ENCODE measurements at regions not wholly inside any gene's neighbourhood (a gene's known extent, or its start where the extent isn't known, plus 50 kb on each side); places are given as distances from the start of the nearest gene placed in this dataset.
A peak's percentile ranks its signal among the peaks of the same experiment; 100 is the strongest.

DNA sequence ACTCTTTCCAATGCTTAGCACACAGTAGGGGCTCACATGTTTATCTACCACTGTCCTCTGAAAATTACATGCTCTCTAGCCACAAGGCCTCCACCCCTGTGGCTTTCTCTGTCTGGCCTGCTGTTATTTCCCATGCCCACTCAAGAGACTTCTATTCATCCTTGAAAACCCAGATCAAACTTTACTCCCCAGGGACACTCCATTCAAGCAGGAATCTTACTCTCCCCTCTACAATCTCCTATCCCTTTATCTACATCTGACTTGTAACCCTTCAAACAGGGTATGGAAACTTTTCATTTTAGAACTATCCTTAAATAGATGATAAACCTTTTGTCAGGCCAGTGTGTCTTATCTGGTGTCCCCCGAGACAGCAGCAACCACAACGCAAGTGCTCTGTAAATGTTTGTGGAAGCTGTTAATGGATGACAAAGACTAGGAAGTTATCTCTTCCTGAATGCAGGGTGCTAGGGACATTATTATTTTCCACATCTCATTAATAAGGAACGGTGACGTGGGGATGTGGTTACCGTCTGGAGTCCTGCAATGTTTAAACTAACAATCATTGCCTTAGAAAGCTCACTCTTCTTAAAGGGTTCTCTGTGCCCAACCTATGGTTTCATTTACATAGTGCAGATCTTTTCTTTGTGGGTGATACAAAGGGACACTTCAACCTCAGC lies 322.3 kb downstream of the ARRDC4 start:
- DNase-seq (ENCODE audit: low spot score in 2 of 2), result peak in 1 of 2 donors; percentile 7
- no peaks in the 10 kb centered on the region for H3K4me1 ChIP-seq
- no peaks in the 10 kb centered on the region for H3K36me3 ChIP-seq
- WGBS, result 67% methylated on average over 5 of the region's 5 CpGs
- H3K4me3 ChIP-seq, result no peak overlapping the region
- no peaks in the 10 kb centered on the region for H3K9me3 ChIP-seq
- H3K27me3 ChIP-seq, result peaks cover 21% of the 10 kb centered on the region
- TF ChIP-seq POLR2A (IDR thresholded peaks at IDR 0.05) (no peak), POLR2AphosphoS5 (IDR thresholded peaks at IDR 0.05) (no peak), EP300 (IDR thresholded peaks at IDR 0.05) (no peak)
- TF ChIP-seq, protein P1, sequence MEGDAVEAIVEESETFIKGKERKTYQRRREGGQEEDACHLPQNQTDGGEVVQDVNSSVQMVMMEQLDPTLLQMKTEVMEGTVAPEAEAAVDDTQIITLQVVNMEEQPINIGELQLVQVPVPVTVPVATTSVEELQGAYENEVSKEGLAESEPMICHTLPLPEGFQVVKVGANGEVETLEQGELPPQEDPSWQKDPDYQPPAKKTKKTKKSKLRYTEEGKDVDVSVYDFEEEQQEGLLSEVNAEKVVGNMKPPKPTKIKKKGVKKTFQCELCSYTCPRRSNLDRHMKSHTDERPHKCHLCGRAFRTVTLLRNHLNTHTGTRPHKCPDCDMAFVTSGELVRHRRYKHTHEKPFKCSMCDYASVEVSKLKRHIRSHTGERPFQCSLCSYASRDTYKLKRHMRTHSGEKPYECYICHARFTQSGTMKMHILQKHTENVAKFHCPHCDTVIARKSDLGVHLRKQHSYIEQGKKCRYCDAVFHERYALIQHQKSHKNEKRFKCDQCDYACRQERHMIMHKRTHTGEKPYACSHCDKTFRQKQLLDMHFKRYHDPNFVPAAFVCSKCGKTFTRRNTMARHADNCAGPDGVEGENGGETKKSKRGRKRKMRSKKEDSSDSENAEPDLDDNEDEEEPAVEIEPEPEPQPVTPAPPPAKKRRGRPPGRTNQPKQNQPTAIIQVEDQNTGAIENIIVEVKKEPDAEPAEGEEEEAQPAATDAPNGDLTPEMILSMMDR (IDR thresholded peaks at IDR 0.05), result no peak
- H3K27ac ChIP-seq, result no peak overlapping the region

DNA sequence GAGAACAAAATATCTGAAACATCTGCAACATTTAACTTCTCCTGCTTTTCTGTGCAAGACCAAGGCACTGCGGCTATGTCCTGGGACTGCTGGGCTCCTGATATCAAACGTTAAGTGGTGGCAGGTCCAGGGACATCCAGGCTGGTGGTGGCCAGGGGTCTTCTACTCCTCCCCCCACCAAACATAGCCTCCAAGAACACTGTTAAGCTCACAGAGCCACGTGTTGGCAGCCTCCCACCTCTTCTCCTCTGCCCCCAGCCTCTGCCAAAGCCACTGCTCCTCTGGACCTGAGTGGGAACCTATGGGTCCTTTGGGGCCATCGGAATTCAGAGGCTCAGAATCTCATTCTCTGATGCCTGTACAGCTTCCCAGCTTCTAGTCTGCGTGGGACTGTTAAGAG lies 325.7 kb downstream of the ARRDC4 start:
- DNase-seq (ENCODE audit: low spot score in 2 of 2), result peak in 1 of 2 donors; percentile 16

DNA sequence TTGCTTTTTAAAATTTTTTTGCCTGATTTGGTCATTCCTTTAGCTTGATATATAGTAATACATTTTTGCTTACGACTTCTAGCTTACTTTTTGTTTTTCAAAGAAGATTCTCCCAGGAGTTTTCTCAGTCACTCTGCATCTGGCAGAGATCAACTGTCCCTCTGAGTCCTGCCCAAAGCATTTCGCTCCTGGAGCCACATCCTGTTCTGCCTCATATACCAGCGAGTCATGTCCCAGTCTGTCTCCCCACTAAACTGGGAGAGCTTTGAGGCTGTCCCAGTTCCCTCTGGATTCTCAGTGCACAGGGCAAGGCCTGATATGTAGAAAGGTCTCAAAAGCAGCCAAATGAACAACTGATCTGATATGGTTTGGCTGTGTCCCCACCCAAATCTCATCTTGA lies 326.3 kb downstream of the ARRDC4 start:
- H3K4me1 ChIP-seq, result no peaks in the 10 kb centered on the region
- H3K27ac ChIP-seq, result no peak overlapping the region
- 68% methylated on average over 3 of the region's 3 CpGs for WGBS
- TF ChIP-seq, protein P1 (IDR thresholded peaks at IDR 0.05), result no peak
- no peak for TF ChIP-seq POLR2A (IDR thresholded peaks at IDR 0.05)
- no peak for TF ChIP-seq EP300 (IDR thresholded peaks at IDR 0.05)
- TF ChIP-seq POLR2AphosphoS5 (IDR thresholded peaks at IDR 0.05), result no peak
- no peak overlapping the region for H3K4me3 ChIP-seq
- H3K9me3 ChIP-seq, result no peaks in the 10 kb centered on the region
- DNase-seq (ENCODE audit: low spot score in 2 of 2), result peak in 1 of 2 donors; percentile 26
- H3K36me3 ChIP-seq, result no peaks in the 10 kb centered on the region
- peaks cover 48% of the 10 kb centered on the region for H3K27me3 ChIP-seq

More for the DNA sequence above, 325.7 kb downstream of the ARRDC4 start:
- no peaks in the 10 kb centered on the region for H3K36me3 ChIP-seq
- H3K27ac ChIP-seq, result no peak overlapping the region
- no peak overlapping the region for H3K4me3 ChIP-seq
- TF ChIP-seq POLR2AphosphoS5 (IDR thresholded peaks at IDR 0.05) (no peak), POLR2A (IDR thresholded peaks at IDR 0.05) (no peak), EP300 (IDR thresholded peaks at IDR 0.05) (no peak)
- TF ChIP-seq, protein P1 (IDR thresholded peaks at IDR 0.05), result no peak
- H3K9me3 ChIP-seq, result no peaks in the 10 kb centered on the region
- H3K27me3 ChIP-seq, result peaks cover 44% of the 10 kb centered on the region
- WGBS, result 66% methylated on average over 5 of the region's 5 CpGs
- no peaks in the 10 kb centered on the region for H3K4me1 ChIP-seq

DNA sequence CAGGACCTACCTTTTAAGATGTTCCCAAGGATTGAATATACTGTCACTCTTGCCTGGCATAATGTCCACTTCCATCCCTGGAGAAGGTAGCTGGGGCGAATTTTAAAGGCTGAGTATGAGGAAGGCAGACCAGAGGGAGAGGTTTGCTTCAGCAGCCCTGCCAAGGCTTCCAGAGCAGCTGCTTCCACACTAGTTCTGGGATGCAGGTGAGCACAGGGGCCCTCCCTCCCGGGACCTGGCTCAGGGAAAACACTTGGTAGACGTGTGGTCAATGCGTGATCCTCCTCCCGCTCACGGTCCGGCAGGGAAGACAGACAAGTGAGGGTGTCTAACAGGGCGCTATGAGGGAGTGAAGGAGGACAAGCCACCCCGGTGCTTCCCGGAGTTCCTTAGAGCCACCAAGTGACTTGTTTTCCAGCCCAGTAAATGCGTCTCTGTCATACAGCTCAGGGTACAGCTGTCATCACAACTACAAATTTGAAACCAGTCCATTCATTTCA lies 327.6 kb downstream of the ARRDC4 start:
- 83% methylated on average over 11 of the region's 11 CpGs for WGBS
- no peaks in the 10 kb centered on the region for H3K36me3 ChIP-seq
- no peak overlapping the region for H3K4me3 ChIP-seq
- TF ChIP-seq, protein P1 (IDR thresholded peaks at IDR 0.05), result no peak
- no peak for TF ChIP-seq POLR2A (IDR thresholded peaks at IDR 0.05)
- no peak for TF ChIP-seq EP300 (IDR thresholded peaks at IDR 0.05)
- TF ChIP-seq POLR2AphosphoS5 (IDR thresholded peaks at IDR 0.05), result no peak
- DNase-seq (ENCODE audit: low spot score in 2 of 2), result peak in 1 of 2 donors; percentile 70
- no peak overlapping the region for H3K27ac ChIP-seq
- H3K27me3 ChIP-seq, result peaks cover 56% of the 10 kb centered on the region
- no peaks in the 10 kb centered on the region for H3K9me3 ChIP-seq
- H3K4me1 ChIP-seq, result peaks cover 6% of the 10 kb centered on the region

DNA sequence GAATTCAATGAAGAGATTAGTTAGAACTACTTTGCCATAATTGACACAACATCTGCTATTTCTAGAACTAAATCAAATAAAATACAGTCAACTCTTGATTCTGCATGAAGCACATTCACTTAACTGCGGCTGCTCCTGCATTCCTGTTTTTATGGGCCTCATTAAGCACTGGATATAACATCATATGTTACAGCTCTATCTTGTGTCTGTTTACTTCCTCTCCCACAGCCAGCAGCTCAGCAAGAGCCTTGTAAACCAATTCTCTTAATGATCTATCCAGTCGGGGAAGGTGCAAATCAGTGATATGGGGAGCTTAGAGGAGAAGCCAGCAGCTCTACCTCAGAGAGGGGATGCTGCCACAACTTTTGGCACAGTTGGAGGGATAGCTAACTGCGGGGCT lies 329.2 kb downstream of the ARRDC4 start:
- Histone ChIP-seq H3K36me3 (no peaks in the 10 kb centered on the region), H3K4me3 (no peak overlapping the region), H3K4me1 (peaks cover 6% of the 10 kb centered on the region), H3K9me3 (no peaks in the 10 kb centered on the region), H3K27ac (no peak overlapping the region), H3K27me3 (peaks cover 73% of the 10 kb centered on the region)
- no peak for DNase-seq (ENCODE audit: low spot score in 2 of 2)
- no peak for TF ChIP-seq EP300 (IDR thresholded peaks at IDR 0.05)
- no peak for TF ChIP-seq POLR2A (IDR thresholded peaks at IDR 0.05)
- no peak for TF ChIP-seq POLR2AphosphoS5 (IDR thresholded peaks at IDR 0.05)
- TF ChIP-seq, protein P1 (IDR thresholded peaks at IDR 0.05), result no peak
- WGBS, result 37% methylated on average over 3 of the region's 3 CpGs

All from suprapubic skin (tissue), 4 donors.